ENCODE measurements at regions not wholly inside any gene's neighbourhood (a gene's known extent, or its start where the extent isn't known, plus 50 kb on each side); places are given as distances from the start of the nearest gene placed in this dataset.
"Not testable (repeated sequence)": the region's sequence is repeated elsewhere in the genome, so short reads cannot be mapped to it uniquely, and the experiment has no call there.

GRCh38 chr5:166270712-166271111, 2020.7 kb upstream of the WWC1 start:
- no peak for TF ChIP-seq ZNF274 (IDR thresholded peaks at IDR 0.05; ENCODE audit: low read depth, low read length)
- no peak overlapping the region for H3K4me3 ChIP-seq (ENCODE audit: low read length)

- no peak for TF ChIP-seq ZNF274 (IDR thresholded peaks at IDR 0.05; ENCODE audit: low read depth, low read length)
- H3K4me3 ChIP-seq (ENCODE audit: low read length), result no peak overlapping the region
These were observed 2015.4 kb upstream of the WWC1 start for GRCh38 chr5:166276006-166276405.

DNA sequence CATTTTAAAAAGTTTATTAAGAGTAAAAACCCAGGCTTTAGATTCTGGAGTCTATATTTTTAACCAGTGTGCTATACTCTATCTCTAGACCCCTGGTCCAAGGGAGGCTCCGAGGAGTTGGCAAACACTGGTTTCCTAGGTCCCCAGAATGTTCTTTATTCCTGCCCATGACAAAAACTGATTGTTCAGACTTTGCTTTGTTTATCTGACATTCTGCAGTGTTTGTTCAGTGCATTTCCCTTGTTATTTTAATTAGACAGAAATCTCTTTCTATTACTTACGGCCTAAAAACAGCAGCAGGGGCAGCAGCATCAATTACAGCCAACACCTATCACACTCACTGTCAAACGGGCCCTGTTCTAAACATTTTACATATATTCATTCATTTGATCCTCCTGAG, 2011.6 kb upstream of the WWC1 start:
- no peak for TF ChIP-seq ZNF274 (IDR thresholded peaks at IDR 0.05; ENCODE audit: low read depth, low read length)
- no peak overlapping the region for H3K4me3 ChIP-seq (ENCODE audit: low read length)

- no peak overlapping the region for H3K4me3 ChIP-seq (ENCODE audit: low read length)
- TF ChIP-seq ZNF274 (IDR thresholded peaks at IDR 0.05; ENCODE audit: low read depth, low read length), result no peak
These were observed 2010.0 kb upstream of the WWC1 start for GRCh38 chr5:166281433-166281832.

DNA sequence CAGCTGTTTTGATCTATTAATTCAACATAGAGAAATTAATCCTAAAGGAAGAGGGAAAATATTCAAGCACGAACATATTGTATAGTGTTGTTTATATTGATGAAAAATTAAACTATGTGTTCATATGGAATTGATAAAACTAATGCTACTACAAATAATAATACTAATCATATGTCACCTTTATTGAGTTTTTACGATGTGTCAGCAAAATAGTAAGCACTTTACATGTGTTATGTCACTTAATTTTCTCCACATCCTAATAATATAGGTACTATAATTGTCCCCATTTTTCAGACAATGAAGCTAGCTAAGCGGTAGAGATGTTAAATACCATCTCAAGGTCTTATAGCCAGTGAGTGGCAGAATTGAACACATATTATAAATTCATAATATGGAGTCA, 2008.5 kb upstream of the WWC1 start:
- no peak for TF ChIP-seq ZNF274 (IDR thresholded peaks at IDR 0.05; ENCODE audit: low read depth, low read length)
- no peak overlapping the region for H3K4me3 ChIP-seq (ENCODE audit: low read length)

- TF ChIP-seq ZNF274 (IDR thresholded peaks at IDR 0.05; ENCODE audit: low read depth, low read length), result no peak
- H3K4me3 ChIP-seq (ENCODE audit: low read length), result no peak overlapping the region
These were observed 2006.1 kb upstream of the WWC1 start for GRCh38 chr5:166285361-166285760.

DNA sequence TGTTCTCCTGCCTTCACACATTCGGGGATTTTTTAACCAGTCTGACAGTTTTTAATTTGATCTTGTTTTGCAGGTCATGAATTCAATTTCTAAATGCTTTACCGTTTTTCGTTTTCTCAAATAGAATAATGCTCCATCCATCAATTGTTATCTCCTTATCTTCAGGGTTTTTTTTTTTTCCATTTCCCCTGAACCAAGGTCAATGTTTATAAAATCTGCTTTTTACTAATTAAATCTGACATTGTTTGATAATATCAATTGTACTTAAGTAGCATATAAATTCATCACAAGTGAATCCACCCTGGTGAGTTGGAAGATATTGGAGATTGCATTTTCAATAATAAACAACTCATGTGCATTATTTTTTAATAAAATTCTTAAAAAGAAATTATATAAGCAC, 2004.6 kb upstream of the WWC1 start:
- TF ChIP-seq ZNF274 (IDR thresholded peaks at IDR 0.05; ENCODE audit: low read depth, low read length), result no peak

GRCh38 chr5:166287866-166288265, 2003.6 kb upstream of the WWC1 start:
- no peak overlapping the region for H3K4me3 ChIP-seq (ENCODE audit: low read length)
- no peak for TF ChIP-seq ZNF274 (IDR thresholded peaks at IDR 0.05; ENCODE audit: low read depth, low read length)

More for the DNA sequence above, 2004.6 kb upstream of the WWC1 start:
- H3K4me3 ChIP-seq (ENCODE audit: low read length), result no peak overlapping the region

GRCh38 chr5:166291800-166292199, 1999.6 kb upstream of the WWC1 start:
- not testable (repeated sequence) for H3K4me3 ChIP-seq (ENCODE audit: low read length)

- no peak for TF ChIP-seq ZNF274 (IDR thresholded peaks at IDR 0.05; ENCODE audit: low read depth, low read length)
- no peak overlapping the region for H3K4me3 ChIP-seq (ENCODE audit: low read length)
These were observed 1997.6 kb upstream of the WWC1 start for GRCh38 chr5:166293892-166294291.

GRCh38 chr5:166302166-166302565, 1989.3 kb upstream of the WWC1 start:
- no peak for TF ChIP-seq ZNF274 (IDR thresholded peaks at IDR 0.05; ENCODE audit: low read depth, low read length)
- no peak overlapping the region for H3K4me3 ChIP-seq (ENCODE audit: low read length)

- no peak for TF ChIP-seq ZNF274 (IDR thresholded peaks at IDR 0.05; ENCODE audit: low read depth, low read length)
- H3K4me3 ChIP-seq (ENCODE audit: low read length), result no peak overlapping the region
These were observed 1974.0 kb upstream of the WWC1 start for GRCh38 chr5:166317425-166317824.

DNA sequence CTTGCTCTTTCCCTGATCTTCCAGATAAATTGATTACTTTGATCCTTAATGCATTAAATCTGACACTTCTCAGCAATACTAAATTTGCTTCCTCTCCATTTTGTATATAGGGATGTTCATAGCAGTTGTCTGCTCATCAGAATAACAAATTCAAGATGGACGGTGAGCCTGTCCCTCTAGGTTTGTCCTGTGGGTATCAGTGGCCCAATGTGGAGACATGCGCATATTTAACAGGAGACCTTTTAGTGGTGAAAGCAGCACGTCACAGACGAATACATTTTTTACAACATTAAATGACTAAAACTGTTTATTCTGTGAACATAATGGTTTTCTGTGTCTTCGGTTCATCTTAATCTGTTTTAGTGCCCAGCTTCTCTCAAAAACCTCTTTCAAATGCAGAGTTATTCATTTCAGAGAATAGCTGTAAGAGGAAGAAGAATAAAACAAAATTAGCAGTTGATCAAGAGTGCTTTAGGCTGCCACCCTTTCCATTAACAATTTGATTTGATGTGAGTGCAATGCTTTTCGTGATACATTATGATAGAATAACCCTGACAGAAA, 1970.4 kb upstream of the WWC1 start:
- no peak overlapping the region for H3K4me3 ChIP-seq (ENCODE audit: low read length)
- no peak for TF ChIP-seq ZNF274 (IDR thresholded peaks at IDR 0.05; ENCODE audit: low read depth, low read length)

DNA sequence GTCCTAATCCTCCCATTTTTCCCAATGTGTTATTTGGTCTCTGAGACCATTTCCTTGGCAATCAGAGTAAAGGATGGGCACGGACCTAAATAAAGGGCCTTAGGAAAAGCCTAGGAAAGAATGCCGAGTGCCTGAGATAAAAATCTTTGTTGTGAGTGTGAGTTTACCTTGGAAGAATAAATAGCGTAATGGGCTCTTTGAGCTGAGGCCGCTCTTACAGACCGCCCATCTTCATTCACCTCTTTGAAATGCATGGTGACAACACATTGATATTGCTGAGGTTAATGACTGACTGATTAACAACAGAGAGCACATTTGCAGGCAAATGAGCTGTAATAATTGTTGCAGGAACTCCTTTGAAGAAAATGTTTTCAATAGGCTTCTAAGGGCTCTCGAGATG, 1967.1 kb upstream of the WWC1 start:
- H3K4me3 ChIP-seq (ENCODE audit: low read length), result no peak overlapping the region
- TF ChIP-seq ZNF274 (IDR thresholded peaks at IDR 0.05; ENCODE audit: low read depth, low read length), result no peak

DNA sequence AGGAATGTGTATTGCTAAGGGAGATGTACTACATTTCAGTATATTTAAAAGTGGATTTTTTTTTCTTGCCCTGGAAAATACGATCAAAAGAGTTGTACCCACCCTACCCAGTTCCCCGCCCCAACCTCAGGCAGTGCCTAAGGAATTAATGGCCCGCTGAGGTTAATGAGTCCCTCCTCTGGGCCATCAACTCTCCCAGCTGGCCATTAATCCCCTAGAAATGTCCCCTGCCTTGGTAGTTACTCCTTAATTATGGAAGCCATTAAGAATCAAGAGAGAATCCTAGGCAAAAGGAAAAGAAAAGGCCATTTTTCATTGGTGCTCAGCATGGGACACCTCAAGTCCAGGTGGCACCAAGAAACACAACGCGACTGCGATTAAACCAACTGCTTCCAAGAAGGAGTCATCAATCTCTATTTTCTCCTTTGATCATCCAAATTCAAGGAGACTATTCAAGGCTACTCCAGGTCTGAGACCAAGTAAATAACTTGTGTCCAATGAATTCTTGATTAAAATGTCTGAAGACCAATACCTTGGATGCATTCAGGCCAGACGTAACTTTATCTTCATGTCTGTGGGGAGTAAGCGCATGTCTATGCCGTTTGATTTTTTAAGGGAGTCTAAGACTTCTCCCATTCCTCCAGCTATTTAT, 1962.2 kb upstream of the WWC1 start:
- no peak overlapping the region for H3K4me3 ChIP-seq (ENCODE audit: low read length)
- TF ChIP-seq ZNF274 (IDR thresholded peaks at IDR 0.05; ENCODE audit: low read depth, low read length), result no peak

DNA sequence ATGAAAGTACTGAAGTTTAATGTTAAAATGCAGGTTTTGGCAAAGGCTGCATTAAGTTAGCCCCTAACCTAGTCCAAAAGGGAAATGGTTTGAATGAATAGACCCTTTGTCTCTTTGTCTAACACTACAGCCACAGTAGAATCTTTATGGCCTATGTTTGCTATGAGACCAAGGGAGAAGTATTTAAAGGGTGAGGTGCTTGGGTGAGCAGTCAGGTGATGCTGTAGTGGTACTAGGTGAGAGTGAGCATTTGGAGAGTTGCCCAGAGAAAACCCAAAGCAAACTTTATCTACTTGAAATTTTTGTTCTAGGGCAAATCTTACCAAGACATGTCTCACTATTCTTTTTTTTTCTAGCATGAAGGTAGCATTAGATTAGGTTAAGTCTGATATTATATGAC, 1961.4 kb upstream of the WWC1 start:
- TF ChIP-seq ZNF274 (IDR thresholded peaks at IDR 0.05; ENCODE audit: low read depth, low read length), result no peak
- H3K4me3 ChIP-seq (ENCODE audit: low read length), result no peak overlapping the region
